Kidney epithelial cell (primary cell): ENCODE measurements at regions not wholly inside any gene's neighbourhood (a gene's known extent, or its start where the extent isn't known, plus 50 kb on each side); places are given as distances from the start of the nearest gene placed in this dataset.

Experiments
- DNase-seq: peaks from one replicate; pipeline ENCODE4 v3.0.0-alpha.2; 2010; ENCODE audit warnings: low read depth
- H3K27me3 ChIP-seq: 2 replicates; pipeline ENCODE4 v1.6.0; 2011; ENCODE audit warnings: low read length; ENCODE audit not compliant: control insufficient read depth, insufficient read depth
- H3K36me3 ChIP-seq: 2 replicates; pipeline ENCODE4 v1.5.1; 2011; ENCODE audit warnings: low read length; ENCODE audit not compliant: control insufficient read depth, insufficient read depth
- H3K4me3 ChIP-seq: 2 replicates; pipeline ENCODE4 v1.5.1; 2011; ENCODE audit warnings: low read depth, mild to moderate bottlenecking, control low read depth, low read length
- TF ChIP-seq, protein P1 (sequence below): IDR thresholded peaks from 2 replicates; pipeline ENCODE4 v1.5.1; 2011; ENCODE audit warnings: mild to moderate bottlenecking, moderate library complexity, low read length, control low read depth, inconsistent platforms; ENCODE audit not compliant: insufficient read depth, poor library complexity, severe bottlenecking

GRCh38 chr10:85515316-85515715, 851.3 kb downstream of the GRID1 start:
- no peak for DNase-seq
- no peaks in the 10 kb centered on the region for H3K36me3 ChIP-seq
- H3K27me3 ChIP-seq = no peaks in the 10 kb centered on the region
- TF ChIP-seq, protein P1, sequence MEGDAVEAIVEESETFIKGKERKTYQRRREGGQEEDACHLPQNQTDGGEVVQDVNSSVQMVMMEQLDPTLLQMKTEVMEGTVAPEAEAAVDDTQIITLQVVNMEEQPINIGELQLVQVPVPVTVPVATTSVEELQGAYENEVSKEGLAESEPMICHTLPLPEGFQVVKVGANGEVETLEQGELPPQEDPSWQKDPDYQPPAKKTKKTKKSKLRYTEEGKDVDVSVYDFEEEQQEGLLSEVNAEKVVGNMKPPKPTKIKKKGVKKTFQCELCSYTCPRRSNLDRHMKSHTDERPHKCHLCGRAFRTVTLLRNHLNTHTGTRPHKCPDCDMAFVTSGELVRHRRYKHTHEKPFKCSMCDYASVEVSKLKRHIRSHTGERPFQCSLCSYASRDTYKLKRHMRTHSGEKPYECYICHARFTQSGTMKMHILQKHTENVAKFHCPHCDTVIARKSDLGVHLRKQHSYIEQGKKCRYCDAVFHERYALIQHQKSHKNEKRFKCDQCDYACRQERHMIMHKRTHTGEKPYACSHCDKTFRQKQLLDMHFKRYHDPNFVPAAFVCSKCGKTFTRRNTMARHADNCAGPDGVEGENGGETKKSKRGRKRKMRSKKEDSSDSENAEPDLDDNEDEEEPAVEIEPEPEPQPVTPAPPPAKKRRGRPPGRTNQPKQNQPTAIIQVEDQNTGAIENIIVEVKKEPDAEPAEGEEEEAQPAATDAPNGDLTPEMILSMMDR = no peak
- no peak overlapping the region for H3K4me3 ChIP-seq

GRCh38 chr10:85524001-85524666, 842.5 kb downstream of the GRID1 start:
- no peaks in the 10 kb centered on the region for H3K27me3 ChIP-seq
- H3K4me3 ChIP-seq = no peak overlapping the region
- TF ChIP-seq, protein P1 = no peak
- H3K36me3 ChIP-seq = no peaks in the 10 kb centered on the region
- DNase-seq = no peak

DNA sequence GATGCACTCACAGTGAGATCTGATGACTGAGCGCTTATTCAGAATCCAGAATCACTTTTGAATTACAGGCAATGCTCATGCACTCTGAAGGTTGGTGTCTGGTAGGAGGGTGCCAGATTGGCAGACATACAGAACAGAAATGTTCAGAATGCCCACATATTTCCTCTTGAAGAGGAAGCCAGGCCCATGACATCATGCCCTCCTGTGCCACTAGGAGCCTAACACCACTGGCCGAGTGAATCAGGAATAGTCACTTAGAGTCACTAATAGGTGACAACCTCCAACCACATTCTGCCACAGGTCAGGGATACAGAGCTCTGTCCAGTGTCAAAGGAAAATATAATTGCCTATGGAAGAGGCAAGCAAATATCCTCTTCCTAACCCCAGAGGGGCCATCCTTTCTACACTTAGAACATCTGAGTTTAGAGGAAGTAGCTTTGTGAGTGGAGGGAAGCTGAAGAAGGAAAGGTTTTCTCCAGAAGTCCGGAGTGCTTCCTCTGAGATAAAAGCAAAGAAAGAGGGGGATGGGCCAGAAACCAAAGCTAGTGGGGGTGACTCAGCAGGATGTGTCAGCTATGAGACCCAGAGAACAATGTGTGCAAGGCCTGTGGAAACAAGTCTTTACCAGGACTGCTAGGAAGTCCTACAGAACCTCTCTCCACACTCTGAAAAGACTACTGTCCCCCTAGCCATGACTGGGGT, 838.8 kb downstream of the GRID1 start:
- Histone ChIP-seq H3K36me3 (no peaks in the 10 kb centered on the region), H3K27me3 (no peaks in the 10 kb centered on the region), H3K4me3 (no peak overlapping the region)
- no peak for DNase-seq
- TF ChIP-seq, protein P1 = no peak

DNA sequence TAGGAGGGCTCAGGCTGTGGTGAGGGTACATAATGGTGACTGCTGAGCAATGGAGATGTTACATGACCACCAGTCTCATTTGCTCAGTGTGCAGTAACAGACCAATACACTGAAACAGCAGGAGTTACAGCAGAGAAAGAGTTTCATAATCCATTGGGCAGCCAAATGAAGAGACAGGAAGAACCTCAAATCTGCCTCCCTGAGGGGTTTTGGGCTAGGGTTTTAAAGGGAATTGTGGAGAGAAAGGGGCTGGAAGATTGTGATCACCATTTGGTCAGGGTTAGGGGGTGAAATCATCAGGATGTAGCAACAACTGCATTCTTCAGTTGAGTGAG, 838.3 kb downstream of the GRID1 start:
- Histone ChIP-seq H3K27me3 (no peaks in the 10 kb centered on the region), H3K4me3 (no peak overlapping the region), H3K36me3 (no peaks in the 10 kb centered on the region)
- TF ChIP-seq, protein P1 = no peak
- DNase-seq = no peak

DNA sequence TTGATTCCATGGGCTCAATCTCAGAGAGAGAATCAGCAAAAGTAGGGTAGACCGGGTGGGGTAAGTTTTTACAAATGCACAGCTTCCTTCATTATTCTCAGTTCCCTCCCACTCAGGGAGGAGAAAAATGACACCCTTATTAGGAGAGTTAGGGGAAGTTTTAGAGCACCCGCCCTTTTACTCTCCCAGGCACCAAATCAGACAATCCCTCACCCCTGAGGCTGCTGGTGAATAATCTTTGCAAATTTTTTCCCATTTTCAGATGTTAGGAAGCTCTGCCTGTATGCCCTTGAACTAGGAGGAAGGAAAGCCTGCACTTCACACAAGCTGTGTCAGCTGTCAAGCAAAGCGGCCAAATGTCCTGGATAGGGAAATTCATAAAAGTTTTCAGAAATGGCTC, 834.9 kb downstream of the GRID1 start:
- no peak for DNase-seq
- H3K27me3 ChIP-seq = no peaks in the 10 kb centered on the region
- H3K4me3 ChIP-seq = no peak overlapping the region
- TF ChIP-seq, protein P1 = no peak
- H3K36me3 ChIP-seq = no peaks in the 10 kb centered on the region

DNA sequence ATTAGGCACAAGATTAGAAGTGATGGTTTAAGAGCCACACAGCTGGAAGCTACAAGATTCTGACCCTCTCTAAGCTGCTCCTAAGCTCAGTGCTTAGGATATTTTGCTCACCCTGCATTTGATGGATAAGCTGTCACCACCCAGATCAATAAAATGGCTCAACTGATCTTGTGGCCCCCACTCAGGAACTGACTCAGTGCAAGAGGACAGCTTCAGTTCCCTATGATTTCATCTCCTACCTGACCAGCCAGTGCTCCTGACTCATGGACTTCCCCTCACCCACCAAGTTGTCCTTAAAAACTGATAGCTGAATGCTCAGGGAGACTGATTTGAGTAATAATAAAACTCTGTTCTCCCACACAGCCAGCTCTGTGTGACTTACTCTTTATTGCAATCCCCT, 833.8 kb downstream of the GRID1 start:
- TF ChIP-seq, protein P1 = no peak
- no peak for DNase-seq
- no peaks in the 10 kb centered on the region for H3K27me3 ChIP-seq

More for the DNA sequence above, 833.8 kb downstream of the GRID1 start:
- Histone ChIP-seq H3K4me3 (no peak overlapping the region), H3K36me3 (no peaks in the 10 kb centered on the region)
